ENCODE measurements at regions not wholly inside any gene's neighbourhood (a gene's known extent, or its start where the extent isn't known, plus 50 kb on each side); places are given as distances from the start of the nearest gene placed in this dataset.

GRCh38 chr18:39037925-39038324 is 1472.3 kb upstream of the CELF4 start:
- no peaks in the 10 kb centered on the region for H3K4me1 Mint-ChIP-seq (ENCODE audit: low read depth)
- no peak for DNase-seq (ENCODE audit: low spot score)
- no peak overlapping the region for H3K4me3 Mint-ChIP-seq
- intact Hi-C loops (cut with micrococcal nuclease): no loop called here
- no peaks in the 10 kb centered on the region for H3K27me3 Mint-ChIP-seq (ENCODE audit: insufficient read depth)
- H3K9me3 Mint-ChIP-seq: no peaks in the 10 kb centered on the region
- no peak overlapping the region for H3K27ac Mint-ChIP-seq
- H3K36me3 Mint-ChIP-seq (ENCODE audit: low read depth): no peaks in the 10 kb centered on the region

GRCh38 chr18:39033312-39033711 is 1467.7 kb upstream of the CELF4 start:
- H3K9me3 Mint-ChIP-seq: no peaks in the 10 kb centered on the region
- no peaks in the 10 kb centered on the region for H3K27me3 Mint-ChIP-seq (ENCODE audit: insufficient read depth)
- no peaks in the 10 kb centered on the region for H3K4me1 Mint-ChIP-seq (ENCODE audit: low read depth)
- no peaks in the 10 kb centered on the region for H3K36me3 Mint-ChIP-seq (ENCODE audit: low read depth)
- H3K4me3 Mint-ChIP-seq: no peak overlapping the region
- intact Hi-C loops (cut with micrococcal nuclease): no loop called here
- no peak for DNase-seq (ENCODE audit: low spot score)
- H3K27ac Mint-ChIP-seq: no peak overlapping the region

DNA sequence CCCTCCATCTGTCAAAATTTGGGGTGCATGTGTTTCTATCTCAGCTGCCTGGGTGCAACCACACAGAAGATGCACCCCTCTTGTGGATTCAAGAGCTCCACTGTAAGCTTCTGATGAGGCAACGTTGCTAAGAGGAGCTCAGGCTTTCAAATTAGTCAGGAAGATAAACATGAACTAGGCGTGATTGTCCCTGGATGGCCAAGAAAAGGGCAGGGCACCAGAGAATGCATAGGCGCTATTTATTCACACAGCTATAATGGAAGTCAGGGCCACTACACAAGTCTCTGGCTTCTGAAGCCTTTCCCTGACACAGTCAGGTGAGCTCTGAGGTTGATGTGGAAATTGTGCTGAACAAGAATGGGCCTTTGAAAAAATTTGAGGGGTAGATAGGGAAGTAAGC is 1466.0 kb upstream of the CELF4 start:
- no peaks in the 10 kb centered on the region for H3K9me3 Mint-ChIP-seq
- H3K4me1 Mint-ChIP-seq (ENCODE audit: low read depth): no peaks in the 10 kb centered on the region
- H3K36me3 Mint-ChIP-seq (ENCODE audit: low read depth): no peaks in the 10 kb centered on the region
- intact Hi-C loops (cut with micrococcal nuclease): no loop called here
- DNase-seq (ENCODE audit: low spot score): no peak
- H3K27me3 Mint-ChIP-seq (ENCODE audit: insufficient read depth): no peaks in the 10 kb centered on the region
- no peak overlapping the region for H3K27ac Mint-ChIP-seq
- H3K4me3 Mint-ChIP-seq: no peak overlapping the region

DNA sequence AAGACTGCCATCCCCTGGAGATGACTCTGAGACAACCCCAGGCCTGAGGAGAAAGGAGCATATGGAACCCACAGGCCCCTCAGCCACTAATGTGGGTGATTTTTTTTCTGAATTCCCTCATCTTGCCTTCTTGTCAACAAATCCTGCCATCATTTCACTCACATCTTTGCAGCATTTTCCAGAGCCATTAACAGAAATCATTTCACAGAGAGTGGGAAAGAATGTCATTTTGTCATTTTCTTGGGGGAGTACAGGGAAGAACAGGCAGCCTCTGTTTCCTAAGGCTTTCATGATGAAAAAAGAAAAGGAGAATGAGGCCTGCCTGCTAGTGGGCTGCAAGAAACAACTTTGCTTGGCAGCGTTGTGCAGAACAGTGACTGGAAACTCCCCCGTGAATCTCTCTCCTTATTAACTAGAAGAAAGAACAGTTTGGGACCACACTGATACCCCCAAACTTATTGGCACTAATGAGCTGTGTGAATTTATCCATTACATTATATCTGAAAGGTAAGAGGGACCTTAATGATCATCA is 1464.6 kb upstream of the CELF4 start:
- H3K36me3 Mint-ChIP-seq (ENCODE audit: low read depth): no peaks in the 10 kb centered on the region
- no peak overlapping the region for H3K4me3 Mint-ChIP-seq
- no peaks in the 10 kb centered on the region for H3K27me3 Mint-ChIP-seq (ENCODE audit: insufficient read depth)
- intact Hi-C loops (cut with micrococcal nuclease): no loop called here
- H3K27ac Mint-ChIP-seq: no peak overlapping the region
- DNase-seq (ENCODE audit: low spot score): no peak
- H3K4me1 Mint-ChIP-seq (ENCODE audit: low read depth): no peaks in the 10 kb centered on the region
- no peaks in the 10 kb centered on the region for H3K9me3 Mint-ChIP-seq

- intact Hi-C loops (cut with micrococcal nuclease): no loop called here
- Mint-ChIP-seq H3K4me3 (no peak overlapping the region), H3K9me3 (no peaks in the 10 kb centered on the region), H3K36me3 (ENCODE audit: low read depth) (no peaks in the 10 kb centered on the region), H3K27me3 (ENCODE audit: insufficient read depth) (no peaks in the 10 kb centered on the region), H3K27ac (no peak overlapping the region), H3K4me1 (ENCODE audit: low read depth) (no peaks in the 10 kb centered on the region)
- no peak for DNase-seq (ENCODE audit: low spot score)
Observed at GRCh38 chr18:39025531-39025930, 1459.9 kb upstream of the CELF4 start.

DNA sequence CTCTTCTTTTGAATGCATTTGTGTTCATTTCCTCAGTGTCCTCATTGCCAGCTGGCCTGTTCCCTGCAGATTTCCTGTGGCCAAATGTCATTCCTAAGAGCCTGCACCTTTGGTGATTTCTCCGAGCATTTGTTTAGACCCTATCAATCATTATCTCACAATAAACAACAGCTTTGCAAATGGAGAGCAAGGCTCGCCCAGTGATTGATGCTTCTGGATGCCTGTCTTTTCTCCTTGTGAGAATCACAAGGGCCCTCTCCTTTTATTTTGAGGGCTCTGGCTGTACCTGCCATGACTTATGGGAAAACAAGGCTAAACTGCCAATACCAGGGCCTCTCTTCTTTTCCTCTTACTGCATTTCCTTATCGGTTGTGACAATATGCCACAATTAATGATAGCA is 1454.4 kb upstream of the CELF4 start:
- Mint-ChIP-seq H3K4me1 (ENCODE audit: low read depth) (no peaks in the 10 kb centered on the region), H3K36me3 (ENCODE audit: low read depth) (no peaks in the 10 kb centered on the region), H3K27ac (no peak overlapping the region), H3K27me3 (ENCODE audit: insufficient read depth) (no peaks in the 10 kb centered on the region), H3K9me3 (no peaks in the 10 kb centered on the region), H3K4me3 (no peak overlapping the region)
- DNase-seq (ENCODE audit: low spot score): no peak
- intact Hi-C loops (cut with micrococcal nuclease): no loop called here

DNA sequence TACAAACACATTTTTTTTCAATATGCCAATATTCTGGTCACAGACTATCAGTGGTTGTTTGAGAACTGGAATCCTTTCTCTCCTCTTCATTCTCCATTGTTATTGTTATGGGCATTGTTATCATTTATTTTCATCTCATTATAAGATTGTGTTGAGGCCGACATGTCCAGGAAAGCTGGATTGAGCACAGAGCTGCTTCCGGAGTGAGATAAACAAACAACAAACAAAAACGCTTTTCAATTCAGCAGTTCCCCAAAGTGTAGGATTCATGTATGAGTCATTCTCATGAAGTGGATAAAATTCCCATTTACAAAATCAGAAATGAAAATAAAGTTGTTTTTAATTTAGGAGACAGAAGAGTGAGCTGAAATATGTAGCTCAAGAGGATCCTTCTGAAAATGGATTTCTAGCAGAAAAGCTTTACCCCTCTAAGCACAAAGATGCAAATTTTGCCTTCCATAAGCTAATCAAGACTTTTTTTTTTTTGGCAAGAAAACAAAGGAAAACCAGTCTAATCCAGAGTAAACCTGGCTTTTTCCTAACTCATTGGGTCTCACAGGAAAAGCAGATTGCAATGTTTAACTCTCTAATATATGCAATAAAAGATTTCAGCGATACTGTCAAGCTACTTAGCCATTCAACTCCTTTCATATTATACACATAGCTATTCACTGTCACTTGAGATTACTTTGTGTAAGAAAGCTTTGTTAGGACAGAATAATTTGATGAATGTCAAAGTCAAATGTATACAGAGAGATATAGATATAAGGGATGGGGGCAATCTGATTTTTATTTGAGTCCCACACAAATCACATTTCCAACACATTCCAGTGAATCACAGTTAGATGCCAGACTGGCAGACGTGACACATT is 1441.7 kb upstream of the CELF4 start:
- no peaks in the 10 kb centered on the region for H3K36me3 Mint-ChIP-seq (ENCODE audit: low read depth)
- H3K27me3 Mint-ChIP-seq (ENCODE audit: insufficient read depth): no peaks in the 10 kb centered on the region
- intact Hi-C loops (cut with micrococcal nuclease): no loop called here
- DNase-seq (ENCODE audit: low spot score): no peak
- no peak overlapping the region for H3K4me3 Mint-ChIP-seq
- H3K9me3 Mint-ChIP-seq: peaks cover 2% of the 10 kb centered on the region
- H3K4me1 Mint-ChIP-seq (ENCODE audit: low read depth): no peaks in the 10 kb centered on the region
- H3K27ac Mint-ChIP-seq: no peak overlapping the region

GRCh38 chr18:38996056-38996455 is 1430.5 kb upstream of the CELF4 start:
- Mint-ChIP-seq H3K4me3 (no peak overlapping the region), H3K36me3 (ENCODE audit: low read depth) (no peaks in the 10 kb centered on the region), H3K27ac (no peak overlapping the region), H3K9me3 (peaks cover 7% of the 10 kb centered on the region), H3K4me1 (ENCODE audit: low read depth) (no peaks in the 10 kb centered on the region), H3K27me3 (ENCODE audit: insufficient read depth) (peaks cover 1% of the 10 kb centered on the region)
- intact Hi-C loops (cut with micrococcal nuclease): no loop called here
- no peak for DNase-seq (ENCODE audit: low spot score)

DNA sequence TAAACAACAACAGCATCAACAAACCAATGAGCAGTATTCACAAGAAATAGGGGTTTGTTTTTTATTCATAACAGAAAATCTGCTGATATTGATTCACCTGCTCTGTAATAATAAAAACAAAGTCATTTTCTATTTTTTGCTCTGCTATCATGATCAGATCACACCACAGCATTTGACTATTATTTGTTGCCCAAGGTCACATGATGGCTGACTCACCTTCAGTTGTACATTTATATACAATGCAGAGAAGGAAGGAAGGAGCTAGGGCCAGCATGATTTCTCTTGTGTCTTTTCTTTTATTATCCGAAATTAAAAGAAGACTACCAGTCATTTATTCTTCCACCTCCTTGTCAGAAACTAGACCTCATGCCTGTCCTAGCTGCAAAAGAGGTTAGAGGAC is 1427.7 kb upstream of the CELF4 start:
- no peak for DNase-seq (ENCODE audit: low spot score)
- Mint-ChIP-seq H3K36me3 (ENCODE audit: low read depth) (no peaks in the 10 kb centered on the region), H3K9me3 (peaks cover 14% of the 10 kb centered on the region), H3K4me3 (no peak overlapping the region), H3K4me1 (ENCODE audit: low read depth) (no peaks in the 10 kb centered on the region), H3K27me3 (ENCODE audit: insufficient read depth) (peaks cover 1% of the 10 kb centered on the region), H3K27ac (no peak overlapping the region)
- intact Hi-C loops (cut with micrococcal nuclease): no loop called here

DNA sequence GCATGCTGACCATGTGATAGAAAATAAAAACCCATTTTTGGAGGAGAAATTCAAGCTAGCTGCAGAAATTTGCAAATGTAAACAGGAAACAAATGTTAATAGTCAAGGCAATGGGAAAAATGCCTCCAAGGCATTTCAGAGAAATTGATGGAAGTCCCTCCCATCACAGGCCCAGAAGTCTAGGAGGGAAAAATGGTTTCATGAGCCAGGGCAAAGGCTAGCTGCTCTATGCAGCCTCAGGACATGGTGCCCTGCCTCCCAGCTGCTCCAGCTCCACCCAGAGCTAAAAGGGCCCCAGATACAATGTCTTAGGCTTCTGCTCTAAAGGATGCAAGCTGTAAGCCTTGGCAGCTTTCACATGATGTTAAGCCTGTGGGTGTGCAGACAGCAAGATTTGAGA is 1419.4 kb upstream of the CELF4 start:
- H3K36me3 Mint-ChIP-seq (ENCODE audit: low read depth): no peaks in the 10 kb centered on the region
- H3K4me3 Mint-ChIP-seq: no peak overlapping the region

GRCh38 chr18:38982072-38982471 is 1416.5 kb upstream of the CELF4 start:
- no peak for DNase-seq (ENCODE audit: low spot score)
- no peak overlapping the region for H3K27ac Mint-ChIP-seq
- no peaks in the 10 kb centered on the region for H3K36me3 Mint-ChIP-seq (ENCODE audit: low read depth)
- no peaks in the 10 kb centered on the region for H3K27me3 Mint-ChIP-seq (ENCODE audit: insufficient read depth)
- no peaks in the 10 kb centered on the region for H3K4me1 Mint-ChIP-seq (ENCODE audit: low read depth)
- H3K9me3 Mint-ChIP-seq: no peaks in the 10 kb centered on the region
- H3K4me3 Mint-ChIP-seq: no peak overlapping the region
- intact Hi-C loops (cut with micrococcal nuclease): no loop called here

More for the DNA sequence above, 1419.4 kb upstream of the CELF4 start:
- no peaks in the 10 kb centered on the region for H3K9me3 Mint-ChIP-seq
- no peaks in the 10 kb centered on the region for H3K4me1 Mint-ChIP-seq (ENCODE audit: low read depth)
- intact Hi-C loops (cut with micrococcal nuclease): no loop called here
- no peak for DNase-seq (ENCODE audit: low spot score)
- H3K27me3 Mint-ChIP-seq (ENCODE audit: insufficient read depth): no peaks in the 10 kb centered on the region
- no peak overlapping the region for H3K27ac Mint-ChIP-seq

DNA sequence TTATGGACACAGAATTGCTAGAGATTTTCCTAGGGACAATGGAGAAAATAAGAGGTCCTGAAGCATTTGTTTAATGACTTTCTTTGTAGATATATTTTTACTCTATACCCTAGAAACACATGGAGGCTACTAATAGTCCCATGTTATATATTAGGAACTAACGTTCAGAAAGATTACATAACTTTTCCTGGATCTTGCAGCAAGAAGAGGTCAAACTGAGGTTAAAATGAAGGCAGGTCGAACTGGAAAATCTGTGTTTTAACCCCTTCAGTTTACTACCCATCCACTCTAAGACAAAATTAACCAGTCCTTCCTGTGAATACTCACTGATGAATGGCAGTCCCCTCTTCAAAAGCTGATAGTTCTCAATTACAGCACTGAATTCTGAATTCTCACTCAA is 1415.8 kb upstream of the CELF4 start:
- H3K27ac Mint-ChIP-seq: no peak overlapping the region

GRCh38 chr18:38980420-38980819 is 1414.8 kb upstream of the CELF4 start:
- no peak for DNase-seq (ENCODE audit: low spot score)
- Mint-ChIP-seq H3K36me3 (ENCODE audit: low read depth) (no peaks in the 10 kb centered on the region), H3K27me3 (ENCODE audit: insufficient read depth) (no peaks in the 10 kb centered on the region), H3K4me3 (no peak overlapping the region), H3K27ac (no peak overlapping the region), H3K9me3 (no peaks in the 10 kb centered on the region), H3K4me1 (ENCODE audit: low read depth) (no peaks in the 10 kb centered on the region)
- intact Hi-C loops (cut with micrococcal nuclease): no loop called here

More for the DNA sequence above, 1415.8 kb upstream of the CELF4 start:
- H3K27me3 Mint-ChIP-seq (ENCODE audit: insufficient read depth): no peaks in the 10 kb centered on the region
- no peaks in the 10 kb centered on the region for H3K36me3 Mint-ChIP-seq (ENCODE audit: low read depth)
- H3K4me3 Mint-ChIP-seq: no peak overlapping the region
- no peak for DNase-seq (ENCODE audit: low spot score)
- intact Hi-C loops (cut with micrococcal nuclease): no loop called here
- no peaks in the 10 kb centered on the region for H3K9me3 Mint-ChIP-seq
- no peaks in the 10 kb centered on the region for H3K4me1 Mint-ChIP-seq (ENCODE audit: low read depth)

Data from activated T-helper 1 cell treated with anti-CD3 and anti-CD28 coated beads, Interleukin-12 subunit alpha, Interleukin-12 subunit beta, Interleukin-2, Interleukin-4 antibody, amounts not matched to agents 30 ng/mL and 10 ng/mL and 1 ng/mL, durations not matched to agents 14 hours and 24 hours and 36 hours (primary cell).